ENCODE measurements at regions not wholly inside any gene's neighbourhood (a gene's known extent, or its start where the extent isn't known, plus 50 kb on each side); places are given as distances from the start of the nearest gene placed in this dataset.

DNA sequence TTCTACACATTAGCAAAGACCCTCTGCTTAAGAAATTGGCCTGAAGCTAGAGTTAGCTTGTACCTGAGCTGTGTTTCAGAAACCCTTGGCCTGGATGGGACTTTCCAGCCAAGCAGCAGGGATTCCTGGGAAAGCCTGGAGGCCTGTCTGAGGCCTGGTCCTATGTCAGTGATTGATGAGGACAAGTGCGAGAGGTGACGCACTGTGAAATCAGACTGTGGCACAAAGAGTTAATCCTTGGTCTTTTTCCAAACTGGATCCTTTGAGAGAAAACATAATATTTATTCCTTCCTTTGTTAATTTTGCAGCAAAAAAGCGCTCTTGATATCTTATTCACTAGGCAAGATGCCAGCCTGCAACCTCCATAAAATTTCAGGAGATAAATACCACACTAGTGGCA, 225.0 kb upstream of the ATP11B start:
- TF ChIP-seq, protein P1, sequence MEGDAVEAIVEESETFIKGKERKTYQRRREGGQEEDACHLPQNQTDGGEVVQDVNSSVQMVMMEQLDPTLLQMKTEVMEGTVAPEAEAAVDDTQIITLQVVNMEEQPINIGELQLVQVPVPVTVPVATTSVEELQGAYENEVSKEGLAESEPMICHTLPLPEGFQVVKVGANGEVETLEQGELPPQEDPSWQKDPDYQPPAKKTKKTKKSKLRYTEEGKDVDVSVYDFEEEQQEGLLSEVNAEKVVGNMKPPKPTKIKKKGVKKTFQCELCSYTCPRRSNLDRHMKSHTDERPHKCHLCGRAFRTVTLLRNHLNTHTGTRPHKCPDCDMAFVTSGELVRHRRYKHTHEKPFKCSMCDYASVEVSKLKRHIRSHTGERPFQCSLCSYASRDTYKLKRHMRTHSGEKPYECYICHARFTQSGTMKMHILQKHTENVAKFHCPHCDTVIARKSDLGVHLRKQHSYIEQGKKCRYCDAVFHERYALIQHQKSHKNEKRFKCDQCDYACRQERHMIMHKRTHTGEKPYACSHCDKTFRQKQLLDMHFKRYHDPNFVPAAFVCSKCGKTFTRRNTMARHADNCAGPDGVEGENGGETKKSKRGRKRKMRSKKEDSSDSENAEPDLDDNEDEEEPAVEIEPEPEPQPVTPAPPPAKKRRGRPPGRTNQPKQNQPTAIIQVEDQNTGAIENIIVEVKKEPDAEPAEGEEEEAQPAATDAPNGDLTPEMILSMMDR (IDR thresholded peaks at IDR 0.05): no peak
- TF ChIP-seq POLR2A (IDR thresholded peaks at IDR 0.05) (no peak), POLR2AphosphoS5 (IDR thresholded peaks at IDR 0.05; ENCODE audit: insufficient read depth in 1 of 2, low read depth in 1 of 2) (no peak)

Measured in vagina (tissue), 2 donors.